SK-N-MC (cell line): ENCODE measurements at regions not wholly inside any gene's neighbourhood (a gene's known extent, or its start where the extent isn't known, plus 50 kb on each side); places are given as distances from the start of the nearest gene placed in this dataset.
"Not testable (repeated sequence)": the region's sequence is repeated elsewhere in the genome, so short reads cannot be mapped to it uniquely, and the experiment has no call there.

Experiments used
- EZH2 ChIP-seq: fragments of 200-600 bp; sonication (generic); IDR thresholded peaks from one replicate; pipeline ENCODE4 v1.6.1; 2017; ENCODE audit warnings: antibody characterized with exemption
- FOXP2 ChIP-seq: optimal IDR thresholded peaks from 2 replicates; pipeline ENCODE3; 2011; ENCODE audit warnings: mild to moderate bottlenecking, moderate library complexity; ENCODE audit not compliant: insufficient read depth; ENCODE audit errors: extremely low read length, control extremely low read depth
- POLR2AphosphoS5 ChIP-seq: IDR thresholded peaks from 2 replicates; pipeline ENCODE4 v1.6.1; 2012; ENCODE audit warnings: mild to moderate bottlenecking, low read depth, low read length, borderline replicate concordance

GRCh38 chr2:111331099-111331724, 210.5 kb downstream of the BCL2L11 start:
- not testable (repeated sequence) for TF ChIP-seq EZH2, POLR2AphosphoS5, FOXP2
